AG09309 (cell line): ENCODE measurements at regions not wholly inside any gene's neighbourhood (a gene's known extent, or its start where the extent isn't known, plus 50 kb on each side); places are given as distances from the start of the nearest gene placed in this dataset.
"Not testable (repeated sequence)": the region's sequence is repeated elsewhere in the genome, so short reads cannot be mapped to it uniquely, and the experiment has no call there.

ENCODE experiments used
- DNase-seq: peaks from one replicate; pipeline ENCODE4 v3.0.0-alpha.2; 2010; ENCODE audit warnings: low read depth
- H3K4me3 ChIP-seq: 2 replicates; pipeline ENCODE4 v1.5.1; 2011; ENCODE audit warnings: mild to moderate bottlenecking, low read depth, low read length, moderate library complexity; ENCODE audit not compliant: control insufficient read depth
- CTCF ChIP-seq: IDR thresholded peaks from 2 replicates; pipeline ENCODE4 v1.5.1; 2011; ENCODE audit warnings: mild to moderate bottlenecking, low read depth, low read length, inconsistent platforms; ENCODE audit not compliant: insufficient read depth, control insufficient read depth; ENCODE audit errors: missing control alignments

- DNase-seq = no peak
- H3K4me3 ChIP-seq = no peak overlapping the region
- no peak for TF ChIP-seq CTCF
These were observed 79.5 kb upstream of the SIPA1L2 start for GRCh38 chr1:232709386-232709785.

GRCh38 chr1:232711996-232712395 is 82.1 kb upstream of the SIPA1L2 start:
- TF ChIP-seq CTCF = no peak
- no peak for DNase-seq
- H3K4me3 ChIP-seq = no peak overlapping the region

GRCh38 chr1:232713785-232714184 is 83.9 kb upstream of the SIPA1L2 start:
- no peak for TF ChIP-seq CTCF
- H3K4me3 ChIP-seq = no peak overlapping the region
- DNase-seq = no peak

GRCh38 chr1:232715154-232715553 is 85.2 kb upstream of the SIPA1L2 start:
- H3K4me3 ChIP-seq = no peak overlapping the region
- no peak for TF ChIP-seq CTCF
- DNase-seq = no peak

GRCh38 chr1:232717911-232718310 is 87.3 kb upstream of the MAP10 start:
- not testable (repeated sequence) for H3K4me3 ChIP-seq, DNase-seq

- H3K4me3 ChIP-seq = no peak overlapping the region
- DNase-seq = no peak
- no peak for TF ChIP-seq CTCF
These were observed 86.0 kb upstream of the MAP10 start for GRCh38 chr1:232718928-232719927.

GRCh38 chr1:232722626-232723025 is 82.6 kb upstream of the MAP10 start:
- TF ChIP-seq CTCF = no peak
- DNase-seq = no peak
- H3K4me3 ChIP-seq = no peak overlapping the region
